Gastroesophageal sphincter (tissue), 4 donors: ENCODE measurements at regions not wholly inside any gene's neighbourhood (a gene's known extent, or its start where the extent isn't known, plus 50 kb on each side); places are given as distances from the start of the nearest gene placed in this dataset.
"Not testable (repeated sequence)": the region's sequence is repeated elsewhere in the genome, so short reads cannot be mapped to it uniquely, and the experiment has no call there.

Source experiments
- ATAC-seq: fragments of 150-250 bp; one replicate; pipeline ENCODE4 v1.9.1; 2016; ENCODE audit warnings: mild to moderate bottlenecking, moderate library complexity
- H3K27ac ChIP-seq, 4 donors: fragments of 200-600 bp; sonication (generic) in 3 of 4; 1 replicate in 3 of 4; 2 replicates in 1 of 4; pipeline ENCODE4 v1.5.1; 2016 to 2019
- H3K27me3 ChIP-seq: fragments of 200-600 bp; sonication (generic); one replicate; pipeline ENCODE4 v1.5.1; 2019
- H3K36me3 ChIP-seq, 2 donors: fragments of 200-600 bp; sonication (generic); one replicate each; pipeline ENCODE4 v1.5.1; 2019; ENCODE audit warnings: control low read depth in 1 of 2
- H3K4me1 ChIP-seq, 3 donors: fragments of 200-600 bp; sonication (generic); 1 replicate in 2 of 3; 2 replicates in 1 of 3; pipeline ENCODE4 v1.5.1; 2016 to 2019; ENCODE audit warnings: control low read depth in 2 of 3
- H3K4me3 ChIP-seq, 2 donors: fragments of 200-600 bp; sonication (generic); one replicate each; pipeline ENCODE4 v1.5.1; 2019; ENCODE audit warnings: mild to moderate bottlenecking in 1 of 2, moderate library complexity in 1 of 2
- H3K9me3 ChIP-seq, 3 donors: fragments of 200-600 bp; sonication (generic); one replicate each; pipeline ENCODE4 v1.5.1; 2017 to 2019; ENCODE audit warnings: control low read depth in 2 of 3
- CTCF ChIP-seq, 4 experiments: fragments of 200-600 bp in 2 of 4; fragments of 450-650 bp in 2 of 4; sonication (generic) in 1 of 4; IDR thresholded peaks; one replicate each; pipeline ENCODE4 v1.5.1; 2017 to 2019; ENCODE audit warnings: antibody characterized with exemption in 4 of 4, mild to moderate bottlenecking in 2 of 4, moderate library complexity in 2 of 4
- EP300 ChIP-seq: sonication (generic); formaldehyde crosslinking; IDR thresholded peaks from one replicate; pipeline ENCODE4 v1.6.1; 2017; ENCODE audit warnings: antibody characterized with exemption, mild to moderate bottlenecking
- POLR2A ChIP-seq, 2 donors: fragments of 450-650 bp; IDR thresholded peaks; one replicate each; pipeline ENCODE4 v1.6.1; 2017; ENCODE audit warnings: antibody characterized with exemption in 2 of 2, mild to moderate bottlenecking in 2 of 2, moderate library complexity in 1 of 2
- POLR2AphosphoS5 ChIP-seq: sonication (generic); formaldehyde crosslinking; IDR thresholded peaks from one replicate; pipeline ENCODE4 v1.6.1; 2017; ENCODE audit warnings: antibody characterized with exemption
- WGBS, 2 donors: methylation state at CpG; one replicate each; pipeline ENCODE4 v1.1.5; 2018; ENCODE audit warnings: low coverage in 1 of 2; 5-methylcytosine and 5-hydroxymethylcytosine counted together

GRCh38 chr13:111587249-111587648 is 266.8 kb downstream of the TEX29 start:
- no peaks in the 10 kb centered on the region for H3K9me3 ChIP-seq
- no peaks in the 10 kb centered on the region for H3K4me1 ChIP-seq
- H3K27me3 ChIP-seq = peaks cover 50% of the 10 kb centered on the region
- no peaks in the 10 kb centered on the region for H3K36me3 ChIP-seq
- H3K27ac ChIP-seq = no peak overlapping the region
- ATAC-seq = no peak
- no peak for TF ChIP-seq POLR2A (IDR thresholded peaks at IDR 0.05)
- no peak for TF ChIP-seq POLR2AphosphoS5
- no peak for TF ChIP-seq CTCF (IDR thresholded peaks at IDR 0.05)
- no peak for TF ChIP-seq EP300
- no peak overlapping the region for H3K4me3 ChIP-seq
- 85 to 87% methylated on average over 8 to 10 of the region's 14 CpGs for WGBS, 2 donors

- TF ChIP-seq CTCF (IDR thresholded peaks at IDR 0.05) (no peak), EP300 (no peak), POLR2A (IDR thresholded peaks at IDR 0.05) (no peak), POLR2AphosphoS5 (no peak)
- Histone ChIP-seq H3K9me3 (no peaks in the 10 kb centered on the region), H3K4me1 (no peaks in the 10 kb centered on the region), H3K4me3 (no peak overlapping the region), H3K27me3 (peaks cover 35% of the 10 kb centered on the region), H3K36me3 (no peaks in the 10 kb centered on the region), H3K27ac (no peak overlapping the region)
- WGBS, 2 donors = 20 to 90% methylated on average over 1 to 2 of the region's 4 CpGs
- ATAC-seq = no peak
Measured at GRCh38 chr13:111589321-111589720, 268.9 kb downstream of the TEX29 start.

GRCh38 chr13:111589992-111590391 is 269.6 kb downstream of the TEX29 start:
- no peak for TF ChIP-seq EP300
- no peak for TF ChIP-seq CTCF (IDR thresholded peaks at IDR 0.05)
- TF ChIP-seq POLR2A (IDR thresholded peaks at IDR 0.05) = no peak
- no peak for TF ChIP-seq POLR2AphosphoS5
- Histone ChIP-seq H3K36me3 (no peaks in the 10 kb centered on the region), H3K27me3 (peaks cover 33% of the 10 kb centered on the region), H3K4me1 (no peaks in the 10 kb centered on the region), H3K4me3 (no peak overlapping the region), H3K27ac (no peak overlapping the region), H3K9me3 (no peaks in the 10 kb centered on the region)
- ATAC-seq = no peak
- WGBS, 2 donors = 85 to 86% methylated on average over 7 of the region's 7 CpGs

GRCh38 chr13:111590796-111591195 is 270.4 kb downstream of the TEX29 start:
- H3K27me3 ChIP-seq = peaks cover 28% of the 10 kb centered on the region
- no peak for TF ChIP-seq EP300
- no peak for TF ChIP-seq POLR2A (IDR thresholded peaks at IDR 0.05)
- TF ChIP-seq POLR2AphosphoS5 = no peak
- TF ChIP-seq CTCF (IDR thresholded peaks at IDR 0.05) = no peak
- no peaks in the 10 kb centered on the region for H3K36me3 ChIP-seq
- ATAC-seq = no peak
- H3K9me3 ChIP-seq = no peaks in the 10 kb centered on the region
- H3K4me3 ChIP-seq = no peak overlapping the region
- no peak overlapping the region for H3K27ac ChIP-seq
- H3K4me1 ChIP-seq = no peaks in the 10 kb centered on the region
- 83 to 84% methylated on average over 8 to 13 of the region's 14 CpGs for WGBS, 2 donors

GRCh38 chr13:111593490-111593889 is 273.0 kb downstream of the TEX29 start:
- ATAC-seq, H3K4me3 ChIP-seq, H3K36me3 ChIP-seq, H3K4me1 ChIP-seq, H3K9me3 ChIP-seq, H3K27ac ChIP-seq: not testable (repeated sequence)
- peaks cover 21% of the 10 kb centered on the region for H3K27me3 ChIP-seq
- WGBS, 2 donors = 82 to 84% methylated on average over 4 of the region's 4 CpGs
